GM08714 (cell line): ENCODE measurements at regions not wholly inside any gene's neighbourhood (a gene's known extent, or its start where the extent isn't known, plus 50 kb on each side); places are given as distances from the start of the nearest gene placed in this dataset.

ENCODE experiments used
- H3K4me3 ChIP-seq: fragments of 200-500 bp; sonication (Bioruptor generic); 2 replicates; pipeline ENCODE4 v1.5.1; 2014; ENCODE audit warnings: mild to moderate bottlenecking, low read length, inconsistent platforms
- ZNF274 ChIP-seq: IDR thresholded peaks from 2 replicates; pipeline ENCODE4 v1.6.1; 2012; ENCODE audit warnings: mild to moderate bottlenecking, low read depth, low read length

DNA sequence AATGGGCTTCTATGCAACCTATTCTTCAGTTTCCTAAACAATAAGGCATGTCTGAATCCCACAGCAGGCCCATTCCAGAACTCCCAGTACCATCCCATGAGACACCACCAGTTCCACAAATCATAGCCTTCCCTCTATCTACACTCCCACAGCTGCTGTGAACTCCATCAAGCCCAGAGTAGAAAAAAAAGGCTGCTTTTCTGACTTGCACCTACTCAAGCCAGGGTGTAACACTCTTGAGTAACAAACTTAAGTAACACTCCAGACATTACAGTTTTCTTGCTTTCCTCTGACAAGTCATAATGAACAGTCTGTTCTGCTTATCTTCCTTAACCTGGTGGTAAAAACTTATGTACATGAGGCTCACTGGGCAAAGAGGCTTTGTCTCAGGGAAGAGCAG lies 283.1 kb downstream of the NFKBIZ start:
- no peak overlapping the region for H3K4me3 ChIP-seq
- no peak for TF ChIP-seq ZNF274

DNA sequence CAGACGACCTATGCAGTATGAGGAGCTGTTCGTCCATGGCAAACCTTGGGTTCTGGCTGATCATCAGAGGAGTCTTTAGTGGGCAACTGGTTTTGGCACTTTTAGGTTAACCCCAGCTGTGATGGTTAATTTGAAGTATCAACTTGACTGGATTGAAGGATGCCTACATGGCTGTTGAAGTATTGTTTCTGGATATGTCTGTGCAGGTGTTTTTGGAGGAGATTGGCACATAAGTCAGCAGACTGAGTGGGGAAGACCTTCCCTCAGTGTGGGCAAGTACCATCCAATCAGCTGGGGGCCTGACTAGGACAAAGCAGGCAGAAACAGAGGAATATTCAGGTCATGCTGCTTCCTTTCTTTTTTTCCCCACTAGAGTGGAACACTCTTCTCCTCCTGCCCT lies 284.1 kb downstream of the NFKBIZ start:
- H3K4me3 ChIP-seq = no peak overlapping the region
- TF ChIP-seq ZNF274 = no peak

DNA sequence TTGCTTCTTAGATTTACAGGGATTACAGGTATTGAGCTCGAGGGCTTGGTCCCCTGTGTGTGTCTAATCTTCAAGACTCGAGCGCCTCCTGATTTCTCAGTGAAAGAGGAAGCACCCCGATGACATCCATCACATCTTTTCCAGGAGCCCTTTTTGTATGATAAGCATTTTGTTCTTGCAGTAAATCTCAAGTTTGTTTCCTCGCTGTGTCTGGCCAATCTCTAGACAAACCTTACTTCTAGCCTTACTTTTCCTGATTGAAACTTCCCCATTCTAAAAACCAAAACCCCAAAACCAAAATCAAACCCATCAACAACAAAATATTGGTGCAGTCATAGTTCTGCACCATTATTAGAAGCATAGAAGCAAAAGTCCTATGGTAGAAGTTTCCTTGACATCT lies 286.0 kb downstream of the NFKBIZ start:
- TF ChIP-seq ZNF274 = no peak
- H3K4me3 ChIP-seq = no peak overlapping the region

DNA sequence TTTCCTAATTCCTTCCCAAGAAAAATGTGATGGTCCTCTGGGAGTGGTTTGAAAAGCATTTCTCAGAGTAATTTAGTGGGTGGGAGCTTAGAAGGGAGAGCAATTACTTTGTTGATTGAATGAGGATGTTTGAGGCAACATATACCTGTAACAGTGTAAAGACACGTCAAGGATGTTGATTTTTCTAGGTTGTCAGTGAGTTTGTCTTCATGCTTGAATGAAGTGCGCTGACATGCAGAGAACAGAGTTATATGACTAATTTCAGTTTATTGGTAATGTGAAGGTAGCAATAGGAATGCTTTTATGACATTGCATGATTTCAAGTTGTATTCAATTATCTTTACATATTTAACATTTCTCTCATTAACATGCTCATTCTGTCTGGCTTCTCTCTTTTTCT lies 286.9 kb downstream of the NFKBIZ start:
- H3K4me3 ChIP-seq = no peak overlapping the region
- no peak for TF ChIP-seq ZNF274

DNA sequence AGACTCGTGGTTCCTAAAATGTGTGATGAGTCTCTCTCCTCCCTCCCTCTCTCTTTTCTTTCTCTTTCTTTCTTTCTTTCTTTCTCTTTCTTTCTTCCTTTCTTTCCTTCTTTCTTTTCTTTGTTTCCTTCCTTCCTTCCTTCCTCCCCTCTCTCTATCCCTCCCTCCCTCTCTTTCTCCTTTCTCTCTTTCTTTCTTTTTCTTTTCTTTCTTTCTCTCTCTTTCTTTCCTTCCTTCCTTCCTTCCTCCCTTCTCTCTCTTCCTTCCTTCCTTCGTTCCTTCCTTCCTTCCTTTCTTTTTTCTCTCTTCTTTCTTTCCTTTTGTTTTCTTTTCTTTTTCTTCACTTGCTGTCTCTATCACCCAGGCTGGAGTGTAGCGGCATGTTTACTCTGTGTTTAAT lies 290.8 kb downstream of the NFKBIZ start:
- H3K4me3 ChIP-seq = no peak overlapping the region
- no peak for TF ChIP-seq ZNF274

DNA sequence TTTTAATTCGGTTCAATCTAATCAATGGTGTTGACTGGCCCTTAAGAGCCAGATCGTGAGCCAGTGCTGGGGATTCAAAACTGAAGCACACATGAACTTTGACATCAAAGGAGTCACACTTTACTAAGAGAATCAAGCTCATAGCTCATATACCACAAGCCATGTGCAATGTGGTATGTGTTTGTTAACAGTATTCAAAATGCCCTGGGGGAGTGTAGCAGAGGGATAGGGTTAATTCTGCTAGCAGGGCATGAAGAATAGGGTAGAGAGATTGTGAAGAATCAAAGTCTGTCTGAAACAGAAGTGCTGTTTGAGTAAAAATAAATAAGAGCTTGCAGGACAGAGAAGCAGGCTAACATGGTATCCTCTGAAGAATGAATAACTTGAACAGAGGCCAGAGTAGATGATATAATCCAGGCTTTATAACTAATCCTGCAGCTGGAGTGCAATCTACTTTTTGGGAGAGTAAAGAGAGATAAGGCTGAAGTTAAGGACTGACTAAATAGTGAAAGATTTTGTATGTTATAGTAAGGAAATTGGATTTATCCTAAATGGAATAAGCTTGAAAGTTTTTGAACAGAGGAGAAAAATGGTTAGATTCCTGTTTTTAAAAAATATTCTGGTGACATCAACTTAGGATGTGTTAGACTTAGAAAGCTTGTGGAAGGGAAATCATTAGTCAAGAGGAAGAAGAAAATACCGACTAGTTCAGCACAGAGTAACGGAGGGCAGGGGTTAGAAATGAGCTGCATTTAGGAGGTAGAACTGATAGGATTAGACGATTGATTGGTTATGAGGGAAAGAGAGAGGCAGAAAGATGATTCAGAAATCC lies 292.0 kb downstream of the NFKBIZ start:
- no peak overlapping the region for H3K4me3 ChIP-seq
- TF ChIP-seq ZNF274 = no peak

DNA sequence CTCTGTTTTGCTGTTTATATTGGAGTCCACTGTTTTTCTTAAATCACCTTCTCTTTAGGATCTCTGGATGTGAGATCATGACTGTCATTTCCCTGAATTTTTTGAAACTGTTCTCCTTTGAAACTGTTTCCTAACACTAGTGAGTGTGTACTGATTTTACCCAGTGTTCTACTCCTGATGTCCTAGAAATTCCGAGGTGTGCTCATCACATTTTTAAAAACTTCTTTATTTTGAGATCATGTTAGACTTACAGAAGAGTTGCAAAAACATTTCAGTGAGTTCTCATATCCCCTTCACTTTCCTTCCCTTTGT lies 292.6 kb downstream of the NFKBIZ start:
- H3K4me3 ChIP-seq = no peak overlapping the region
- TF ChIP-seq ZNF274 = no peak

DNA sequence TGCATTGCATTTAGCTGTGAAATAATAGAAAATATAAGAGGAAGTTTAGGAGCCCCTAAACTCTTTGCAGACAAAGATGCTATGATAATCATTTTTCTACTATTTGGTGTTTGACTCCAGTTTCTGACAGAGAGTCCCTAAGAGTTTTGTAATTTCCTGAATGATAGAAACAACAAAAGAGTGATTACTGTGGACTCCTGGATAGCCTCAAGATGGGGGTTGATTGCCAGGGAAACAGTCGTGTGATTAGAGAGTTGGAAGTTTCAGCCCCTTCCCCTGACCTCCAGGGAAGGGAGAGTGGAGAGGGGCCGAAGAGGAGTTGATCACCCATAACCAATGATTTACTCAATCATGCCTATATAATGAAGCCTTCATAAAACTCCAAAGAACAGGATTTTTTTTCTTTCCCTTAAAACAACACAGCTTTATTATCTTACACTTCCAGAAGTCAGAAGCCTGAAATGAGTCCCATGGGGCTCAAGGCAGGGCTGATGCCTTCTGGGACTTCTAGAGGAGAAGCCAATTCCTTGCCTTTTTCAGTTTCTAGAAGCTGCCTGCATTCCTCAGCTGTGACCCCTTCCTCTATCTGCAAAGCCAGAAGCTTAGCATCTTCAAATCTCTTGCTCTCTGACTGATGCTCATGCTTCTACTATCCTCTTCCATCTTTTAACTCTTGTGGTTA lies 292.3 kb upstream of the ZPLD1 start:
- TF ChIP-seq ZNF274 = no peak
- H3K4me3 ChIP-seq = no peak overlapping the region

DNA sequence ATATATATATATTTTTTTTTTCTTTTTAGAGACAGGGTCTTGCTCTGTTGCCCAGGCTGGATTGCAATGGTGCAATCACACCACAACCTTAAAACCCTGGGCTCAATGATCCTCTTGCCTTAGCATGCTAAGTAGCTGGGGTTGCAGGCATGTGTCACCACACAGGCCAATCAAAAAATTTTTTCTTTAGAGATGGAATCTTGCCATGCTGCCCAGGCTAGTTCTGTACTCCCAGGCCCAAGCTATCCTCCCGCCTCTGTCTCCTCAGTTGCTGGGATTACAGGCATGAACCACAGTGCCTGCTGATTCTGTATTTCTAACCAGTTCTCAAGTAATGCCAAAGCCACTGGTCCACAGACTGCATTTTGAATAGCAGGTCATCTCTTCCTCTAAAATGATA lies 291.3 kb upstream of the ZPLD1 start:
- no peak for TF ChIP-seq ZNF274

DNA sequence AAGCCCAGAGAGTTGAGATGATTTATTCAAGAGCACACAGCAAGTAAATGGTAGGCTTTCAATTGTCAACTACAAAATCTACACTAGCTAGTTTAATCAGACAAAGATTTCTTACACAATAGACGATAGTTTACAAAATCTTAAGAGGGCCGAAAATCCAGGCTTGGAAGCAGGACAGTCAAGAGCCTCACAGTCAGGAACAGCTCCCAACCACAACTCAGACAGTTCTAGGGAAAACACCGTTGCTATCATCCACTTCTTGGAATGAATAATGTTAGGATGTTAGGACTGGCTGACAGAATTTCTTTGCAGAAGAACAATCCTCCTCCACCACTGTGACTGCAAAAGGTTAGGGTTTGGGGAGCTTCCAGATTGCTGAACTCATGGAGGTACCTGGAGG lies 290.8 kb upstream of the ZPLD1 start:
- H3K4me3 ChIP-seq = no peak overlapping the region
- no peak for TF ChIP-seq ZNF274

More for the DNA sequence above, 291.3 kb upstream of the ZPLD1 start:
- no peak overlapping the region for H3K4me3 ChIP-seq

DNA sequence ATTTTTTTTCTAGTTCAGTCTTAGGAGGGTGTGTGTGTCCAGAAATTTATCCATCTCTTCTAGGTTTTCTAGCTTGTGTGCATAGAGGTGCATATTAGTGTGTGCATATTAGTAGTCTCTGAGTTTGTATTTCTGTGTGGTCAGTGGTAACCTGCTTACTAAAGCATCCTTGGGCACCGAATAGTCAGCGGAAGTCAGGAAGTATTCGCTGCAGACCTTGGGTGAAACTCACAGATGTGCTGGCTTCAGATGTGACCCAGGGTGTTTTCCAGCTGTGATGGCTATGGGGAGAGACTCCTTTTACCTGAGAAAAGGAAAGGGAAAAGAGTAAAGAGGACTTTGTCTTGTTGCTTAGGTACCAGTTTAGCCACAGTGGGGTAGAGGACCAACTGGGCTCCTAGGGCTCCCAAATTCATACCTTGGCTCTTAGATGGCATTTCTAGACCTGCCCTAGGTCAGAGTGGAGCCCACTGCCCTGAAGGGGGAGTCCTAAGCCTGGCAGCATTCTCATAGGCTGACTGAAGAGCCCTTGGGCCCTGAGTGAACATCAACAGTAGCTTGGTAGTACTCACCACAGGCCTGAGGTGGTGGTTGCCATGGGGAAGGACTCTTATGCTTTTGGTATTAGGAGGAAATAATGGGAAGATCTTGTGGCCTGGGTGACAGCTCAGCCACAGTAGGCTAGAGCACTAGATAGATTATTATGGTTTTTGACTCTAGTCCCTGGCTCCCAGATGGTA lies 286.0 kb upstream of the ZPLD1 start:
- TF ChIP-seq ZNF274 = no peak
- no peak overlapping the region for H3K4me3 ChIP-seq

DNA sequence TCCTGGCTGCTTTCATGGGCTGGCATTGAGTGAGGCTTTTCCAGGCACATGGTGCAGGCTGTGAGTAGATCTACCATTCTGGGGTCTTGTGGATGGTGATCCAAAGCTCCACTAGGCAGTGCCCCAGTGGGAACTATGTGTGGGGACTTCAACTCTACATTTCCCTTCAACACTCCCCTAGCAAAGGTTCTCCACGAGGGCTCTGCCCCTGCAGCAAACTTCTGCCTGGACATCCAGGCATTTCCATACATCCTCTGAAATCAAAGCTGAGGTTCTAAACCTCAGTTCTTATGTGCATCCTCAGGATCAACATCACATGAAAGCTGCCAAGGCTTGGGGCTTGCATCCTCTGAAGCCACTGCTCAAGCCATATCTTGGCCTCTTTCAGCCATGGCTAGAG lies 282.9 kb upstream of the ZPLD1 start:
- no peak overlapping the region for H3K4me3 ChIP-seq
- TF ChIP-seq ZNF274 = no peak

DNA sequence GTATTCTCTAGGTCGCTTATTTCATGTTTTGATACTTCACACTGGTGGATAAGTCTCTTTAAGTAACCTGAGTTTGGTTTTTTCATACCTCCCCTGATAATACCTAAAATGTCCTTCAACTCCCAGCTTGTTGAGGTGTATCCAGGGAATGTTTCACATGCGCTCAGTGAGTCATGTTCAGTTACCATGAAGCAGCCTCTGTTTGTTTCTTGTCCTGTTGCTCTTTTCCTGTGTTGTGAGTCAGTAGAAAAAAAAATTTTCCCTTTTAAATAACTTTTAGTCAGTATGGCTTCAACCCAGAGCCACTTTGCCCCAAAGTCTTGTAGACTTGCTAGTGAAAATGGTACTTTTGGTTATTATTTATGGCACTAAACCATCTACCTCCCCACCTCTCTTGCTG lies 278.4 kb upstream of the ZPLD1 start:
- no peak overlapping the region for H3K4me3 ChIP-seq
- no peak for TF ChIP-seq ZNF274

DNA sequence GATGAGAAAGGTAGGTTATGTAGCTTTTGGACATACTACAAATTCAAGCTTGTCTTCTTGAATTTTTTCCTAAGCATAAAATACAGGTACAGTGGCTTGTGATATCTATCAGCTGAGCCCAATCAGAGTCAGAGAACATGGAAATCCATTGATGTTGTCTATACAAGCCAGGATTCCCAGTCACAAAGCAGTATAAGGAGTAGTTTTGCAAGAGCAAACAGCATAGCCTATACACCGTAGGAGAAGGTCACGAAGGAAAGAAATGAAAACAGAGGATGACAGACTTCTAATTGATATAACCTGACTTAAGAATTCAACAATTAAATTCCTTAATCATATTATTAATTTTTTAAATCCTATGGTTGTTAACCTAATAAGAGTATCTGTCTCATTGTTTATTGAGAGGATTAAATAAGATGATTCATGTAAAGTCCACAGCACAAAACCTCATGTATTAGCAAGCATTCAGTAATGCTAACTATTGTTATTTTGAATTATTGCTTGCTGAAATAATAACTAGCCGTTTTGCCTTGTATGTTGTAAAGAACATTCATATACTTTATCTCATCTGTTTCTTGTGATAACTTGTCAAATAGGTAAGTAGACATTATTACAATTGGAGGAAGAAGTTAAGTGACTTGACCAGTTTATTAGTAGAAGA lies 276.6 kb upstream of the ZPLD1 start:
- TF ChIP-seq ZNF274 = no peak
- no peak overlapping the region for H3K4me3 ChIP-seq
